ENCODE measurements at regions not wholly inside any gene's neighbourhood (a gene's known extent, or its start where the extent isn't known, plus 50 kb on each side); places are given as distances from the start of the nearest gene placed in this dataset.
"Not testable (repeated sequence)": the region's sequence is repeated elsewhere in the genome, so short reads cannot be mapped to it uniquely, and the experiment has no call there.

DNA sequence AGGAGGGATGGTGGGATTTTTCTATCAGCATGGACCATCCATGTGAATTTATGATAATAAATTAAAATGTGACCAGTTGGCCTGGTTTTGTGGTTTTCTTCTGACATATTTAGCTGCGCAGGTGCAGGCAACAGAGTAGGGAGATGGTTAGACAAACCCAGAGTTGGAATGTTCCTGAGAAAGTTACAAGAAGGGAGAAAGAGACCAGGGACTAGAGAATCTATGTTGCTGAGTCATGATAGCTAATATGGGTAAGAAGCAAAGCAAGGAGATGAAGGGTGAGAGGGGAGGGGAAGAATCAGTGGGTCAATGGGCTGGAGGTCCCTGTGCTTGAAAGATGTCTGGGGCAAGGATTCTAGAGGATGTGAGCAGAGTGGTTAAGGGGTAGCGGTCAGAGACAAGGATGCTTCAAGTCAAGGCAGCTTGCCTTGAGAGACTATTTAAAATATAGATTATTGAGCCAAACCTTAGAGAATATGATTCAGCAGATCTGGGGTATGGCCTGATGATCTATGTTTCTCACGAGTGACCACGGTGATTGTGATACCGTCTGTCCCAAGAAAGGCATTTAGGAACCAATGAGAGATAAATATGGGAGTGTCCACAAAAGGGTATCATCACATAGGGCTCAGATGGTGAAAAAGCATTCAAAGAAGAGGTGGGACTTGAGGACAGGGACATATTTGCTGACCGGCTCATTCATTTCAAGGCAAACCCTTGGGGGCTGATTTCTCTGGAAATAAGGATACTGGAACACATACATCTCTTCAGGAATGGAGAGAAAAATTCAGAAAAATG lies 219.7 kb upstream of the PLD5 start:
- DNase-seq (ENCODE audit: insufficient read length, low spot score), result no peak
- no peak for FAIRE-seq

DNA sequence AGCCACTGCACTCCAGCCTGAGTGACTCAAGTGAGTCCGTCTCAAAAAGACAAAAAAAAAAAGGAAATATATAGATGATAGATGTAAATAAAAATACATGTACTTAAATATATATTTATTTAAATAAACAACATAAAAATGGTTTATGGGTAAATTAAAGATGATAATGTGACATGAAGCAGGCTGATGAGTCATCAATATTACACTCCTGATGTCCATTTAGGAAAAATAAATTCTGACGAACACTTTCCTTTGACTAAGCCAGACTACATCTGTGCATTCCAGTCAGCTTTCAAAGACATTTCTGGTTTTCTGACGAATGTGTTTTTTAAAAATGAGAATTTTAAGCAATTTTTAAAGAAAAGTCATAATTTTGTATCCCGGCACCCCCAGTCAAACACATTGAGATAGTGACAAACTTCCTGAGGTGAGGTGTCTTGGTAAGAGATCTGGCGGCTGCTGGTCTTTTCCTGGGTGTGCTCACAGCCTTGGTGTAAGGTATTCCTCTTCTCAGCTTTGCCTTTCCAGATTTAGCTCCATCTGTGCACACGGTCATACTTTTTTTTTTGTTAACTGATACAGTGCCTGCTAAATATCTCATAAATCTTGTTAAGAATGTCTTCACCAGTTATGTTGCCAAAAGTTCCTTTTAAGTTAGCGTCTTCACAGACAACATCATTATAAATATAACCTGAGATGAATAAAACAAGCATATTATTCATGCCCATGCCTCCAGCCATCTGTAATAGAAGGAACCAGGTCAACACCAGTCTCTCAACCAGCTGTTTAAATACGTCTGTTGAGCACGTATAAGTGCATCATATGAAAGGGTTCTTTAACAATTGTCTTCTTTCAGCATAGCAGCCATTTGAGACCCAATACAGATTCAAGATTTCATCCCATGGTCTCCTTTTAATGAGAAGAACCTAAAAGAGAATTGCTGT lies 214.5 kb upstream of the PLD5 start:
- no peak for FAIRE-seq
- no peak for DNase-seq (ENCODE audit: insufficient read length, low spot score)

DNA sequence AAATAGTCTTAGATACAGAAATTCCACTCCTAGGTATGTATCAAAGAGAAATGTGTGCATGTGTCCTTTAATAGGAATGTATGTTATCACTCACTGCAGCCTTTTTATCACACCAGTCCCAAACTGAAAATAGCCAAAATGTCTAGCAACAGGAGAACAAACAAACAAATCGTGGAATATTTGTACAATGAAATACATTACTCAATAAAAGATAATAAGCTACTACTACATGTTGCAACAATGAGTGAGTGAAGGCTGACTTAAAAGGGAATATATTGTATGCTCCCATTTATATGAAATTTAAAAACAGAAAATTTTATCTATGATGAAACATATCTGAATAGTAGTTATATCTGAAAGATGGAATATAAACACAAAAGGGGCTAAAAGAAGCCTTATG lies 212.1 kb upstream of the PLD5 start:
- DNase-seq (ENCODE audit: insufficient read length, low spot score), result no peak
- no peak for FAIRE-seq

DNA sequence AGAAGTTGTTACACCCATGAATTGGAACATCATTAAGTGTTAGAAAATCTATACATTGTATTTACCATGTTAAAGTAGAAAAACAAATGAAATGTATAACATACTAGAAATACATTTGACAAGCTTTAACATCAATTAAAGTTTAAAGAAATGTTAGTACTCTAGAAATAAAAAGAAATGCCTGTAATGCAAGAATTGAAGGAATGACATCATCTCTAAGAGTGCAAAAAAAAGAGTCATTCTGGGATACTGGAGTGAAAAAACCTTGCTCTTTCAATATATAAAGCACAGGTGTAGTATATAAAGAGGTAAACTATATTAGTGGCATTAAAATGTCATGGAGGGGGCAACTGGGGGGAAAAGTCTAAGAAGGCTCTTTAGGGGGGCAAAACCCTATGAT lies 210.8 kb upstream of the PLD5 start:
- DNase-seq (ENCODE audit: insufficient read length, low spot score) (no peak), FAIRE-seq (no peak)

DNA sequence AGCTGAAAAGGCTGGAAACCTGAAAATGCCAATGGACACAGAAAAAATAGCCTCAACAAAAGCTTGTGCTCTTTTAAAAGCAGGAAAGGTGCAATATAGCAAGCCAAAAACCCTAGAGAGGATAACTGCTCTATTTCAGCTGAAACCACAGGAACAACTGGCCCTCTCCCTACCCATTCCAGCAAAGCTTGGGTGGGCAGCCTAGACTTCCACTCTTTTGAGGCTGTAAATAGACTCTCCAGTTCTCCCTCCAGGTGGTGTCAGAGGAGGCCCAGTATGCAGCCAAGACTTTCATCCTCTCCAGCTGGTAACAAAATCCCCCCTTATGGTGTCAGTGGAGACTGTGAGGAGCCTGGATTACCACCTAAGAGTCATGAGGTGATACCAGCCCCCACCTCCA lies 206.9 kb upstream of the PLD5 start:
- FAIRE-seq, result no peak

DNA sequence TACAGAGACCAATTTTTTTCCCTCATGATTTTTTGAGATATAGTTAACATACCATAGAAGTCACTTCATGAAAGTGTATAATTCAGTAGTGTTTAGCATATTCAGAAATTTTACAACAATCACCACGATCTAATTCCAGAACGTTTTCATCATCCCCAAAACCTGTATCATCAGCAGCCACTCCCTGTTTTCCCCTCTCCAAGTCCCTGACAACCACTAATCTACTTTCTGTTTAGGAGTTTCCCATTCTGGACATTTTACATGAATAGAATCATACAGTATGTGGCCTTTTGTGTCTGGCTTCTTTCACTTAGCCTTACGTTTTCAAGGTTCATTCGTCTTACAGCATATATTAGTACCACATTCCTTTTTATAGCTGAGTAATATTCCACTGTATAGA lies 204.2 kb upstream of the PLD5 start:
- DNase-seq (ENCODE audit: insufficient read length, low spot score) (no peak), FAIRE-seq (no peak)

More for the DNA sequence above, 206.9 kb upstream of the PLD5 start:
- DNase-seq (ENCODE audit: insufficient read length, low spot score), result no peak

DNA sequence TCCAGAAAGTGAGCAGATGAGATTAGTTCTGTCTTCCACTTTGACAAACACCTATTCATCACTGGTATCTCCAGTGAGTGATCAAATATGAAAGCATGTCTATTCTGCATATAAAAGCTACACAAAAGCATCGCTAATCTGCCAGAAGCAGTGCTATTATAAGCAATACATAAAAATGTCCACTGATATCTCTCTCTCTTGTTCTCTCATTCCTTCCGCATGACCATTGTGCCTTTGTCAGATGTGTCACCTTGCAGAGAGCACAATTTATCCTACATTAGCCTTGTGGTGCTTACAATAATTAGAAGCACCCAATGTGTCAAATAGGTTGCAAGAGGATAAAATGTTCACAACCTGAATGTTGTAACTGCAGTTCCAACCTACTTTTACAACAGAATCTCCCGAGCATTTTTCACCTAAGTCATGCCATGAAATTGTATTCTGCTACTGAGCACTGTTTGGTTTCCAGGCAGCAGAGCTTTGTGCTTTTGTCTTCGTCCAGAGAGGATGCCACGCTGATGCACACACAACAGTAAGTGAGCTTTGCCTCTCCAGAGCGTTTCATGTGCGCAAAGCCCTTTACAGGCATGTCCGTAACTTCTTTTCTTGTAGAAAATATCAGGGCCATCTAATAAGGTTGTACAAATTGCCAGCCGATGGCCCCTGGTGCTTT lies 198.7 kb upstream of the PLD5 start:
- no peak for FAIRE-seq

DNA sequence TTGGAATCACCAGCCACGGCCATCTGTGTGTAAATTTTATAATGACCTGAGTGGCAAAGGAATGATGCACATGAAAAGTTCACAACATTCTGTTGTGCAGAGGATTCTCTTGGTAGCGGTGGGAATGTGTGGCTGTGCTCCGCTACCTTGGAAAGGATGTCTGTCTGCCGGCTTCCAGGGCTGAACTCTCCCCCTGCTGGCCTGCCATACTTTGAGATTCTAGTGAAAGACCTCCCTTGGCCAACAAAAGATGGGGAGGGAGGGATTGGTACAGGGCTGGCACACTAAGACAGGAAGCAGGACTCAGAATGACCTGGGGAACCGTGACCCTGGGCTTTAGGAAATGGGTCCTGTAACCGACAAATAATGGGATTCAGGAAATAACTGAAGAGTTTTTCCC lies 194.5 kb upstream of the PLD5 start:
- no peak for DNase-seq (ENCODE audit: insufficient read length, low spot score)
- FAIRE-seq, result no peak

More for the DNA sequence above, 198.7 kb upstream of the PLD5 start:
- DNase-seq (ENCODE audit: insufficient read length, low spot score), result no peak

DNA sequence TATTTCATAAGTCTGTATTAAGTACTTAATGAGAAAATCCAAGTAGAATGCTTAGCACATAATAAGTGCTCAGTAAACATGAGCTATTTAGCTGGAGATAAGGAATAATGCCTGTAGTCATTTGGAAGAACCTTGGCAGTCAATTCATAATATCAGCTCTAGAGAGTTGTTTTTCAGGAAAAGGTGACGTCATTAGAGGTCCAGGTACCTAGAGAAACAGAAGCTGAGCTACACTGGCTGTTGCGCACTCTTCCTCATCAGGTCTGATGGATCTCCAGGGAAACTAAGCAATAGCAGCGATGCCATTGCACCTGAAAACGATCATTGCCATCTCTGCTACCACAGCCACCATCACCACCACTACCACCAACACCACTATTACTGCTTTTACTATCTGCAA lies 187.8 kb upstream of the PLD5 start:
- FAIRE-seq (no peak), DNase-seq (ENCODE audit: insufficient read length, low spot score) (no peak)

DNA sequence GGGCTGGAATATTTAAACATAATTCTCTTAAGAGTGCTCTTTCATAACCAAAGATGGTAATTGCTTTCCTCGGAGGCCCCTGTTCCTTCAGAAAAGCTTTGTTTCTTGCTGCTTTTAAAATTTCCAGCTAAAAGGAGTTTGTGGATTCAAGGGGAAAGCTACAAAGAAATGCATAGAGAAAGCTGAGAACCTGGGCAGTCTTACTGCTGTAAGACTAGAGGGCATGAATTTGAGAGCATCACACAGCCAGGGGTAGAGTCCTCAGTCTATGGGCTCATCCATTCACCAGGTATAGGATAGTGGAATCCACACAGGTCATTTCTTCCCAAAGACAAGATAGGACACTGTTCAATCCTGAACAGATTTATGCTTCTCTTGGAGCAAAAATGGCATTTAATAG lies 186.3 kb upstream of the PLD5 start:
- no peak for FAIRE-seq
- no peak for DNase-seq (ENCODE audit: insufficient read length, low spot score)

DNA sequence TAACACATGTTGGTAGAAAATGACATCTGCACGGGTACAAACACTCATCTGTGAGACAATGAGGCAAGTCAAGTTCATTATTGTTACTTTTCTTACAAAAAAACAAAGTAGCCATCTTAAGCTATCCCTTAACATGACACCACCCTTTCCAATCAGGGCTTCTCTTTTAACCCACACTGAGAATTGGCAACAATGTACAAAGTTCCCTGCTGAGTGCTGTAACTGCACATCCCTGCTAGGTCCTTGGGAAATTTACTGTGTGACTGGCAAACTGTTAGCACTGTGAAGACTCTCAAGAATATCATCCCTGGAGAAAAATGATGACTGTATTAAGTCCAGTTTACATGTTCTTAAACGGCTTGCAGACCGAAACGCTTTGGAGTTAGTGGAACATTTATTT lies 185.8 kb upstream of the PLD5 start:
- no peak for FAIRE-seq
- DNase-seq (ENCODE audit: insufficient read length, low spot score), result no peak

DNA sequence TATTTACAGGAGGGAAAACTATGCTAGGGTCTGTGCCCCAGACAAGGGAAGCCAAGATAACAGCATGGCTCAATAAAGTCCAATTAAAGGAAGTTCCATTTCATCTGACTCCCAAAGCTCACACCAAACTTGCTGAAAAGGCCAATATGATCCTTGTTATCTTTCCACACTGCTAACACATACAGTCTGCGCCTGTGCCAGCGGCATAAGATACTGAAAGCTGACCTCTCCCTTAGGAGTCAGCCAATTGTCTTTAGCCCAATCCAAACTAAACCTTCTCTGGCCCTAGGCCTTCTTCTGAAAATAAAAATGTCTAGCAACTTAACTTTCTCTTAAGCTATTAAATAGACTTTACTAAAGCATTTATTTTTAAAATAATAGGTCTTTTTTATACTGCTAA lies 179.0 kb upstream of the PLD5 start:
- no peak for FAIRE-seq
- no peak for DNase-seq (ENCODE audit: insufficient read length, low spot score)

DNA sequence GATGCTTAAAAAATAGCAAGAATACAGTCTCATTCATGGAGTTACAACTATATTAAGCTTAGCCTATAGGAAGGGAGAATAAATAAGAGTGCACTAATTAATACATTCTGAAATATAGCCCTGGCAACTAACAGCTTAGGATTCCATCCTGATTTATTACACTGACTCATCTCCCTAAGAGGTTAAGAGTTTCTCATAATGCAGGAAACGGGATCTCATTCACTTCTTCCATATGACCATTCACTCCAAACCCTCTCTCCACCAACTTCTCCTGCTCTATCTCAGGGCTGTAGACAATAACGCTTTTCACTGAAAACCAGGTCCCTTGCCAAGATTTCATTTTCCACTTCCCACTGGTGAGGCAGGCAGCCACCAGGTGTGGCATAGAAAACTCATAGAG lies 168.5 kb upstream of the PLD5 start:
- DNase-seq (ENCODE audit: insufficient read length, low spot score) (no peak), FAIRE-seq (no peak)

DNA sequence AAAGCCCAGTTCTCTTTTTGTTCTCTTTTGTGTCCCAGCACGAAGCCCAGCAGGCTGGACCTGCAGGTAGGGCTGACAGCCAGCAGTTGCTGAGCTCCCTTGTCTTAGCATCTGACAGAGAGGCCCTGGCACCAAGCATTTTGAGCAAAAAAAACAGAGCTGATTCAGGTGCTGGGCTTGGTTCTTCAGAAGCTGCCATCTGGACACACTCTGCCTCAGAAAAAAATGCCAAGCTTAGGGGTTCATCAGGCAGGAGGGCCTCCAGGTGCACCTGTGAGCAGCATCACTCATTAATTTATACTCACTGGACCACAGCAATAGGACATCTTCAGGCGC lies 167.1 kb upstream of the PLD5 start:
- DNase-seq (ENCODE audit: insufficient read length, low spot score) (no peak), FAIRE-seq (no peak)

DNA sequence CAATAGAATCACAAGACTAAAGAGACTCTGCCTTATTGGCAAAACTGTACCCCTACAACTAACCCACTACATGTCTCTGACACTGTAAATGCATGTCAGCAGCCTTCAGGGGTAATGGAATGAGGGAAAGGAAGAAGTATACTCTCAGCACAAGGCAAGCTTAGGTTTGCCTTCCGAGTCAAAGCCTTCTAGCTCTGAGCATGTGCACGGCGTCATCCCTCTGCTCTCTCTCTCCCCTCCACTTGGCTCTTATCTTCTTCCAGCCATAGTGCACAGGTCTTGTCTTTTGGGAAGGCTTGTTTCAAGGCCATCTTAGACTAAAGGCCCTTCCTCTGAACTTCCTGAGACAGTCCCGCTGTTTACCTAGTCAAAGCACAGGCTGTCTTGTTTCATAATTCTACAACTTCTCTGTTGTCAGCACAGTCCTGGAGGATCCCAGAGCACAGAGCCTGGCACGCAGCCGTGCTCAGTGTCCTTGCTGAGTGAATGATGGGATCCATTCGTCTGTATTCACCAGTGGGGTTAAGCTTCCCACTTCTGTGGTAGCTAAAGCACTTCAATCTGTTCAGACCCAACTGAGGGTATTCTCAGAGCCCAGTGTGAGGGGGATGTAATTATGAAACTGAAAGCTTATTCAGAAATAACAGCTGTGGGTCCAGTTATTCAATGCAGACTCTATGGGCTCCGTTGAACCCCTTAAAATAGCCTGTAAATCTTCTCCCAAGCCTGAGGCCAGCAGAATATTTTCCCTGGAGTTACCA lies 166.5 kb upstream of the PLD5 start:
- DNase-seq (ENCODE audit: insufficient read length, low spot score) (no peak), FAIRE-seq (no peak)

DNA sequence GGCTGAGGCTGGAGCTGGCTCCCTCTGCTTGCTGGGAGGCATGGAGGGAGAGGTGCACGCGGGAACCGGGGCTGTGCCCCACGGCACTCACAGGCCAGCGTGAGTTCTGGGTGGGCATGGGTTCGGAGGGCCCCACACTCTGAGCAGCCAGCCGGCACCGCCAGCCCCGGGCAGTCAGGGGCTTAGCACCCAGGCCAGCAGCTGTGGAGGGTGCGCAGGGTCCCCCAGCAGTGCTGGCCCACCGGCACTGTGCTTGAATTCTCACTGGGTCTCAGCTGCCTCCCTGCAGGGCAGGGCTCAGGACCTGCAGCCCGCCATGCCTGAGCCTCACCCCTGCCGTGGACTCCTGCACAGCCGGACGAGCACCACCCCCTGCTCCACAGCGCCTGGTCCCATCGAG lies 164.9 kb upstream of the PLD5 start:
- no peak for DNase-seq (ENCODE audit: insufficient read length, low spot score)
- FAIRE-seq, result no peak

DNA sequence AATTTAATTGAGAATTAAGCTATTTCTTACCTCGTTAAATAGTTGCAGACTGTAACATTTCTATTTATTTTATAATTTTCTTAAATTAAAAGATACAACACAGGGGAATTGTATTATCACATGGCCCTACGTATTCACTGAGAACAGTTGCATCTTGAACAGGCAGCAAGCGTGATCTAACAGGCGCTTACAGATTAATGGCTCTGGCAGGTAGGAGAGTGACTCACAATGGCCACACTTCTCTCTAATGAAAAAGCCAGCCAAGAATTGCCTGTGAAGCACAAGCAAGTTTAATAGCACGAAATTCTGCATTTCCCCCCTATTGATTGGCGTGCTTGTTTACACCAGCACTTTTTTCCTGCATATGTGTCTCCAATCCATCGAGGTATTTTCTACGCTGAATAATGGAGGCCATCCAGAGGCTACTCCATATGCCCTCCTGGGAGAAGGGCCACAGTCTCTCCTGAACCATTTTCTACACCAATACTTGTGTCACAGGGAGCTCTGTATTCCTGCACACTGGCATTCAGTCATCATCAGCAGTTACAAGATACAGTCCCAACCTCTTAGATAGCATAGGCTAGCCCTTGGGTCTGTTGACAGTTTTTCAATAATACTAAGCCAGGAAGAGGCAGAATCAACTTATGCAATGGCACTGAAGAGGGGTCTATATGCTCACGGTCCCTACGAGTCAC lies 150.6 kb upstream of the PLD5 start:
- DNase-seq (ENCODE audit: insufficient read length, low spot score) (no peak), FAIRE-seq (no peak)

DNA sequence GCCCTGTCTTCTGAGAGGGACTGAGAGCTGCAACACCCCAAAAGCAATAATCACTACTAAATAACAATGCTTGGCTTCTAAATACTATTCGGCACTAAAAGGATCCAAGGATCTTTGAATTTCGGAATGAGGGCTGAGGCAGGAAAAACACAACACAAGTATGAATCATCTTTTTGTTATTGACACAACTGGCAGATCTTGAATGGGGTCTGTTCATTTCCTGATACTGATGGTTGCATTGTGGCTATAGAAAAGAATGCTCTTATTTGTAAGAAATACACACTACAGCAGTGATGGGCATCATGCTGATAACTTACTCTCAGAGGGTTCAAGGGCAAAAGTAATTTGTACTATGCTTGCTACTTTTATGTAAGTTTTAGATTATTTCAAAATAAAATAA lies 149.2 kb upstream of the PLD5 start:
- FAIRE-seq, result no peak
- no peak for DNase-seq (ENCODE audit: insufficient read length, low spot score)

DNA sequence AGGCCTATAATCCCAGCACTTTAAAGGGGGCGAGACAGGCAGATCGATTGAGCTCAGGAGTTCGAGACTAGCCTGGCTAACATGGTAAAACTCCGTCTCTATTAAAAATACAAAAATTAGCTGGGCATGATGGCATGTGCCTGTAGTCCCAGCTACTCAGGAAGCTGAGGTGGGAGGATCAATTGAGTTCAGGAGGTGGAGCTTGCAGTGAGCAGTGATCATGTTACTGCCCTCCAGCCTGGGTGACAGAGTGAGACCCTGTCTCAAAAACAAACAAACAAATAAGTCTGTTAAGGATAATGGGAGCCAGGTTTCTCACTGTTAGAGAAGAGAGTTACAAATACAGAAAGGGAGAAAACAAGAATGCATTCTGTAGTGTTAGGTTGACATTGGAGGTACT lies 148.7 kb upstream of the PLD5 start:
- FAIRE-seq; DNase-seq (ENCODE audit: insufficient read length, low spot score): not testable (repeated sequence)

DNA sequence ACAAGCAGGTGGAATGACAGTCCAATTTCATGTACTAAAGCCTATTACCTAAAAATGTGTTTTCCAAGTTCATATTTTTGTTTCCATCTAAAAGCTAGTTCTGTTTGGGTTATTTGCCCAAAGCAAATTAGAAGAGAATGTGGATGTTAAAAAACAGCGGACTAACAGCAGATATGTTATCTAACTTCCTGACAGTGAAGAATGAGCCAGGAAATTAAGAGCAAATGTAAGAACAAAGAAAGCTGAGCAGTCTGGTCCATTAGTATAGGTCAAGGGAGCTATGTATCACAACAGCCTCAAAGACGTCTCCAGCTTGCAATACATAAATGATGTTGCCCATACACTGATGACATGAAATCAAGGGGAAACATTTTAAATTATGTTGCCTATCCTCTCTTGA lies 145.5 kb upstream of the PLD5 start:
- no peak for DNase-seq (ENCODE audit: insufficient read length, low spot score)
- FAIRE-seq, result no peak
